BJ (cell line): ENCODE measurements at regions not wholly inside any gene's neighbourhood (a gene's known extent, or its start where the extent isn't known, plus 50 kb on each side); places are given as distances from the start of the nearest gene placed in this dataset.

Experiments
- CTCF ChIA-PET: fragments of 350-600 bp; formaldehyde crosslinking; extraction: SDS; loops from one replicate; lab custom pipeline; 2021; ENCODE audit warnings: antibody characterized with exemption, inconsistent platforms; lab: Yijun Ruan, JAX
- POLR2A ChIA-PET: fragments of 300-600 bp; sonication (Branson Sonifier 250); formaldehyde crosslinking; extraction: SDS; loops from one replicate; lab custom pipeline; 2021; ENCODE audit warnings: antibody characterized with exemption; lab: Charles Lee
- DNase-seq: peaks from one replicate; pipeline ENCODE4 v3.0.0-alpha.2; 2011; ENCODE audit warnings: low read depth
- H3K27me3 ChIP-seq: 2 replicates; pipeline ENCODE4 v1.6.0; 2011; ENCODE audit warnings: low read length; ENCODE audit not compliant: control insufficient read depth, insufficient read depth
- H3K36me3 ChIP-seq: 2 replicates; pipeline ENCODE4 v1.5.1; 2011; ENCODE audit warnings: low read length; ENCODE audit not compliant: control insufficient read depth, insufficient read depth
- H3K4me3 ChIP-seq: 2 replicates; pipeline ENCODE4 v1.5.1; 2011; ENCODE audit warnings: low read depth, mild to moderate bottlenecking, control low read depth, low read length
- TF ChIP-seq, protein P1 (sequence below): IDR thresholded peaks from 2 replicates; pipeline ENCODE4 v1.5.1; 2011; ENCODE audit warnings: low read depth, mild to moderate bottlenecking, control low read depth, inconsistent platforms, low read length, moderate library complexity; ENCODE audit not compliant: insufficient read depth

DNA sequence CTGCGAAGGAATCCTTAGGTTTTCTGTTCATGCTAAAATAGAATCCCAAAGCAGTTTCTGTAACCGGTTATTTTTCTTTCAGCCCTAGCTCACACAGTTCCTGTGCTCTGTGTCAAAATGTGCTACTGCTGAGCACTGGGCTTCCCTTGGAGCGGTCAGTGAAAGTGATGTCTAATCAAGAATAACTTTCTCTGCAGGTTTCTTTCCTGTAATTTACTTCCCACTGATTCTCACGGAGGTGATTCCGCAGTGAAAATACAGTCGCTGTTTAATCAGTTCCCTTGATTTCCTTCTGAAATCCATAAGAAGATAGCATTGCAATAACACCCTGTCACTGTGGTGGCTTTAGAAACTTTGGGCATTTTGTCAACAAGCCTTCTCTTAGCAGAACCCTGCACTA is 112.0 kb upstream of the ISL1 start:
- CTCF ChIA-PET, result no interaction called here
- POLR2A ChIA-PET, result no interaction called here
- TF ChIP-seq, protein P1, sequence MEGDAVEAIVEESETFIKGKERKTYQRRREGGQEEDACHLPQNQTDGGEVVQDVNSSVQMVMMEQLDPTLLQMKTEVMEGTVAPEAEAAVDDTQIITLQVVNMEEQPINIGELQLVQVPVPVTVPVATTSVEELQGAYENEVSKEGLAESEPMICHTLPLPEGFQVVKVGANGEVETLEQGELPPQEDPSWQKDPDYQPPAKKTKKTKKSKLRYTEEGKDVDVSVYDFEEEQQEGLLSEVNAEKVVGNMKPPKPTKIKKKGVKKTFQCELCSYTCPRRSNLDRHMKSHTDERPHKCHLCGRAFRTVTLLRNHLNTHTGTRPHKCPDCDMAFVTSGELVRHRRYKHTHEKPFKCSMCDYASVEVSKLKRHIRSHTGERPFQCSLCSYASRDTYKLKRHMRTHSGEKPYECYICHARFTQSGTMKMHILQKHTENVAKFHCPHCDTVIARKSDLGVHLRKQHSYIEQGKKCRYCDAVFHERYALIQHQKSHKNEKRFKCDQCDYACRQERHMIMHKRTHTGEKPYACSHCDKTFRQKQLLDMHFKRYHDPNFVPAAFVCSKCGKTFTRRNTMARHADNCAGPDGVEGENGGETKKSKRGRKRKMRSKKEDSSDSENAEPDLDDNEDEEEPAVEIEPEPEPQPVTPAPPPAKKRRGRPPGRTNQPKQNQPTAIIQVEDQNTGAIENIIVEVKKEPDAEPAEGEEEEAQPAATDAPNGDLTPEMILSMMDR, result no peak
- H3K27me3 ChIP-seq, result no peaks in the 10 kb centered on the region
- no peaks in the 10 kb centered on the region for H3K36me3 ChIP-seq
- DNase-seq, result no peak
- no peak overlapping the region for H3K4me3 ChIP-seq

DNA sequence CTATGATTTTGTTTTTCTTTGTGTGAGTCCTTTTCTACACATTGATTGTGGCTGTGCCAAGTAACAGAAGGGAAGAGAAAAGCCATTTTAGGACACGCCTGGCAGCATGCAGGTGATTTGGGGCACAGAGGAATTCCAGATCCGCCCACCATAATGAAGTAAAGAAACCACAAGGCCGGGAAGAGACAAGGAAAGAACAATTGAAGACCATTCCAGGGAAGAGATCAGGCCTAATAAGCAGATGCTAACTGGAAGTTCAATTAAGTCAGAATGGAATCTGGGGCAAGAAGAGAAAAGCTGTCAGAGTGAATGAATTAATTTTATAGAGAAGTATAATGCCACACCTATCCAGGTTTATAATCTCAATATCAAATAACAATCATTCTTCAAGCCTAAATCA is 110.2 kb upstream of the ISL1 start:
- Histone ChIP-seq H3K4me3 (no peak overlapping the region), H3K27me3 (no peaks in the 10 kb centered on the region), H3K36me3 (no peaks in the 10 kb centered on the region)
- TF ChIP-seq, protein P1, result no peak
- POLR2A ChIA-PET, result no interaction called here
- CTCF ChIA-PET, result interaction anchor here (0.7 kb wide), 1 partner anchor 16 kb away, joined by 3 read pairs; no protein-coding TSS in a partner anchor
- DNase-seq, result no peak

DNA sequence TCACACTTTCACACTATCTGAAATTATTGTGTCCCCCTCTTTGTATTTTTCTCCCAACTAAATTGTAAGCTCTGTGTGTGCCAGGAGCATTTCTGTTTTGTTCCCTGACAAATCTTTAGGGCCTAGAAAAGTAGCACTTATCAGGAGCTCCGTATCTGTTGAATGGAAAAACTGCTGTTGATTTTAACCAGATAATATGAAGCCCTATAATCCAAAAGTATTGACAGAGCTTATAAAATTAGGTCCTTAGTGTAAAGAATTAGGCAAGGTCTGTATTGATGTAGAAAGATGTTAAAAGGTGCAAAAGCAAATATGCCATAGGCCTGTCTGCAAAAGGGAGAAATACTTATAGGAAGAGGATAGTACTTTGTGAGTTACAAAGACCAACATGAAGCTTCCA is 109.4 kb upstream of the ISL1 start:
- CTCF ChIA-PET, result no interaction called here
- TF ChIP-seq, protein P1, result no peak
- no peaks in the 10 kb centered on the region for H3K27me3 ChIP-seq
- H3K4me3 ChIP-seq, result no peak overlapping the region
- H3K36me3 ChIP-seq, result no peaks in the 10 kb centered on the region
- no peak for DNase-seq
- POLR2A ChIA-PET, result no interaction called here

DNA sequence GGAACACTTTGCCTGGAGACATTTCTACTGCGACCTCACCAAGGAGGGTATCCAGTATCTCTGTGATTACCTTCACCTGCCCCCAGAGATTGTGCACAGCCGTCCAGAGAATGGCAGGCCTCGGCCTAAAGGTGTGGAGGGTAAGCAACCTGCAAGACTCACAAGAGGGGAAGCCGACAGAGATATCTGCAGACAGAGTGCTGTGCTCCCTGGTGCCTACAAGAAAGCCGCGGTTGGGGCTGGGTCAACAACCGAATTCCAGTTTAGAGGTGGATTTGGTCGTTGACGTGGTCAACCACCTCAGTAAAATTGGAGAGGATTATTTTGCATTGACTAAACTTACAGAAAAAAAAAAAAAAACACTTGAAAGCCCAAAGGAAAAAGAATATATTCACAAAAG is 107.8 kb upstream of the ISL1 start:
- TF ChIP-seq, protein P1, result no peak
- no peak for DNase-seq
- Histone ChIP-seq H3K36me3 (no peaks in the 10 kb centered on the region), H3K4me3 (no peak overlapping the region), H3K27me3 (no peaks in the 10 kb centered on the region)
- CTCF ChIA-PET, result no interaction called here
- POLR2A ChIA-PET, result no interaction called here

DNA sequence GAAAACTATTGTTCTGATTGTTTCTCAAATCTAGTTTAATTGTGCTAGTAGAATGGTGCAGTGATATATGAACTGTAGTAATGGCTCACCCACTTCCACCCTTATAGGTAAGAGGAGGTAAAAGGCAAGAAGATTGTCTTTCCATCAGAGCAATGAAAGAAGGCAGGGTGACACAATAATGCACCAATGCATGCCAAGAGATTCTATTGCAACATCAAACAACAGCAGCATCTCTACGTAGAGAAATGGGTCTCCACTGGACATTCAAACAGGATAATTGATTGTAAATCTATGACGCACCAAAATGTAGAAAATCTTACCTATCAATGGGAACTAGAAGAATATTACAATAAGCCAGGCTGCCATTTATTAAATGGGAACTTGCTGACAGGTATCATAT is 107.0 kb upstream of the ISL1 start:
- Histone ChIP-seq H3K4me3 (no peak overlapping the region), H3K27me3 (no peaks in the 10 kb centered on the region), H3K36me3 (no peaks in the 10 kb centered on the region)
- CTCF ChIA-PET, result no interaction called here
- POLR2A ChIA-PET, result no interaction called here
- TF ChIP-seq, protein P1, result no peak
- DNase-seq, result no peak
